ENCODE measurements at regions not wholly inside any gene's neighbourhood (a gene's known extent, or its start where the extent isn't known, plus 50 kb on each side); places are given as distances from the start of the nearest gene placed in this dataset.
"Not testable (repeated sequence)": the region's sequence is repeated elsewhere in the genome, so short reads cannot be mapped to it uniquely, and the experiment has no call there.

DNA sequence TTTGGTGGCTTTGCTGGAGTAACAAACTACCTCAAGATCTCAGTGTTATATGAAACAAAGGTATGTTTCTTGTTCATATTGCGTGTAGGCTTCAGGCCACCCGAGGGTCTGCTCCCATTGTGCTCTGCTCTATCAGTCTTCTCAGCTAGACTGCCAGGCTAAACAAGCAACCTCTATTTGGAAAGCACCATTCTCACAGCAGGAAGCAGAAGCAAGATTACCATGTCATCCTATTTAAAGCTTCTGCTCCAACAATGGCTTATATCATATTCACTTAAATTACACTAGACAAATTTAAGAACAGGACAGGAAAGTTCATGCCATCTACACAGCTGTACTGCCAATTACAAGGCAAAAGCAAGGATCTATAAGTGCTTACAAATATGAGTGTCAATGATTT is 385.8 kb downstream of the PPARGC1A start:
- no peak for DNase-seq

DNA sequence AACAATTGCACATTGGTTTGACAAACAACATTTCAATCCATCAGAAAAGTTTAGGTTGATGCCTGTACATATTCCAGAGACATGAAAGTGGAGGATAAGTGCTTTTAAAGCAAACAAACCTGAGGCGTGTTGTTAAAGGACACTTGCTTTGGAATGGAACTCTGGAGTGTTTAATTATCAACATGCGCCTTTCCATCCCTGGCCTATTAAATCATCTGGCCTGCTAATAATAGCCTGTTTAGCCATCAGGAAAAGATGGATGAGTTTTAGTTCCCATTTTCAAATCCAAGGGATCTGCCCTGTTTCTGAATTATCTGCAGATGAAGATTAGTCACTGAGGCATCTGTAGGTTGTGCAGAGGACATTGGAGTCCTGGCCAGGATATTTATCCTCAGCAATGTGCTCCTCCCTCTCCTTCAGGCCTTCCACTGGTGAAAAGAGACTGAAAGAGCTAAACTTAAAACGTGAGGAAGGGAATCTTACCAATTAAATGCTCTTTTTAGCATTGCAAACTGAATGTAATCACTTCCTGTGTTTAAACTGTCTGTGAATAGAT is 388.9 kb downstream of the PPARGC1A start:
- DNase-seq, result no peak

DNA sequence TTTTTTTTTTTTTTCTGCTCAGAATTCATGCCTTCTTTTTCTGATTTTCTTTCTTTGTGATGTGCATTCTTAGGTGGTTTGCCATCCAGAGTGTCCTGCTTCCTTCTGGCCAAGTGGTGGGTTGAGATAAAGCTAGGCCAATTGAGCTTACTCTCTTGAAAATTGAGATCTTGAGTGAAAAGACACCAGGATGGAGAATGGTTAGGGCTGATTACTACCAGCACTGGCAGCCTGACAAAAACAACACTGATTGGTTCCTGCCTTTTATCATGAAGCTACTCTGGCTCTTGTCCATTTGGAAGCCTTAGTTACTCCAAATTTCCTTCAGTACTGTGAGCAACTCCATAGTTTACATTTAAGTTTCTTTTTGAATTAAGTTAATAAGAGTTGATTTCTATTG is 404.0 kb downstream of the PPARGC1A start:
- no peak for DNase-seq

DNA sequence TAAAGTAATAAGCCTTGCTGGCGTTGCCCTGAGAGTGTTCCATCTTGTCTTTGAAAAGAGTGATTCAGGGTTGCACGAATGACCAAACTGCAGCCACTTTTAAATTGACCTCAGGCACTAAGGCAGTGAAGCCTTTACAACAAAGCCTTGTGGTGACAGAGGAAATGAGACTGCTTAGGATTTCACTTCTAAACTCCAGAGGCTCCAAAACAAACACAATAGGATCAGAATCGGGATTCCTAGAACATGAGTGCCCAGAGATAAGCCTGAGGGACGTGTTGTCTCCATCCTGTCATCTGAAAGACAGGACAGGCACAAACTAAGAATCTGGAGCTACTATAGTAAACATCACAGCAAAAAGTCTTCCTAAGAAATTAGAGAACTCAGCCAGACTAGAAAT is 405.2 kb downstream of the PPARGC1A start:
- no peak for DNase-seq

DNA sequence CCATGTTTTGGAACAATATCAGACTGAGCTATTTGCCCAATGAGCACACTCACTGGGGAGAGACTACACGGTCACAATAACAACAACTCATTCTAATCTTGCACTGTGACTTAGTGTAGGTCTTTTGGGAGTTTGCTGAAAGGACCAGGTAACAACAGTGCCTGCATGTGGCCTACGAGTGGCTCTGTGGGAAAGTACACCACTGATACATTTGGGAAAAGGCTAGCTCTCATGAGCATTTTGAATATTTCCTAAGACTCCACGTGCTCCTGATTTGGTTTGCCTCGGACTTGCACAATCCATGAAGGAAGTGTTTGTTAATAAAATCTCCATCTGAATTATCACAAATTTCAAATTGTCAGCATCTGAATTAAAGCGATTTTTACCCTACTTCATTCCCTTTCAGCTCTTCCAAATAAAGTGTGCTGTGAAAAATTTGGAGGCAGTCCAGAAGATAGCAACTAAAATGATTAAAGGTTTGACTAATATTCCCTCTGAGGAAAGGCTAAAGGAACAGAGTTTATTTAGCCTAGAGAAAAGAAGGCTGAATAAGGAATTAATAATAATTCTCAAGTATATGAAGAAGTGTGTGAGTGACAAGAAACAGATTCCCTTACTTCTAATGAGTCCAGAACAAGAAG is 406.4 kb downstream of the PPARGC1A start:
- no peak for DNase-seq

DNA sequence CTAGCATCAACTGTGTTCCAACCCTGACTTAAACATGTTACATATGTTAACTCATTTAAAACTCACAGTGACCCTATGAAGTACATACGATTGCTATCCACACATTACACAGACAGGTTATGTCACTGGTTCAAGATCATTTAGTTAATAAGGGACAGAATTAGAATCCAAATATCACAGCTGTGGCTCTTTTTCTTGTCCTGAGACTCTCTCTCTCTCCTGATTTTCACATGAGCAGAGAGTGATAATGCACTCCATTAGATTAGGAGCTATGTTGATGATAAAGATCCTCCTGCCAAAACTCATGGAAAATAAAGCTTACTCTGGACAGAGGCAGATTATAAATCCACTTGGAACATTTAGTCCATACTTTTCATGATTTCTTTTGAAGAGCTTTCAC is 408.3 kb downstream of the PPARGC1A start:
- DNase-seq, result no peak

DNA sequence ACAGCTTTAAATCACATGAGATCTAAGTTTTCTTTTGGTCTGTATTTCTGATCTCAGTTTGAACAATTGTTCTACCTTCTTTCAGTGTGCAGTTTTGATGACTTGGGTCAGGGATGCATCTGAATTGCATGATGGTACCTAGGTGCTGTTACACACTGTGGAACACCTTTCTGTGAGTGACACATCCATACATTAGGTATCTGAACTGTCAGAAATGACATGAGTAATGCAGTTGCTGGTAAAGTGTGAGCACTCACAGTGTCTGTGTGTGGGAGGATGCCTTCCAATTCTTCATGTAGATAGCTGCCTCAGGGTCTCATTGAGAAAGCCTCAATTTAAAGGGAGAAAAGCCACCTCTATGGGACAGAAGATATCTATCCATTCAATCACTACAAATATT is 411.9 kb downstream of the PPARGC1A start:
- DNase-seq, result no peak

DNA sequence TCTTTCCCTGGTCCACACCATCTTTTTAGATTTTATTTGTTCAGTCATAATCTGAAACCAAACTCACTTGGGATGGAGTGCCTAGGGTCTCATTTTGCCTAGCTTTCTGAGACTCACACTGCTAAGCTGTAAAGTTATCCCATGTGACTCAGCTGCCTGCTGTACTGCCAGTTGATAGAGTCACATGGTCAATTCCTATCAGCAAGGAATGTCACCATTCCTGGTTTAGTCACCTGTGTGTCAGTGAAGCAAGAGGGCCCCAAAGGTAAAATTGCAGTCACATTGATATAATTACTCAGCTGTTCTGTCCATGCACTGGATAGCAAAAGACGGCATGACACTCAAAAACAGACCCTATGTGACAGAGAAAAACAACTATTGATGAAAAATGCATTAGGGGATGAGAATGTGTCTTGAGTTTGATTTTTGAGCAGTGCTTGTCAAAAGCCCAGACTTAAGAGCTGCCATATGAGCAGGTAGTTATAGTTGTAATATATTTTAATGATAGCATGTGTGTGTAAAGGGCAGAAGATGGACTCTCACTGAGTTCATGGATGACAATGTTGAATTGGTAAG is 413.2 kb downstream of the PPARGC1A start:
- no peak for DNase-seq

DNA sequence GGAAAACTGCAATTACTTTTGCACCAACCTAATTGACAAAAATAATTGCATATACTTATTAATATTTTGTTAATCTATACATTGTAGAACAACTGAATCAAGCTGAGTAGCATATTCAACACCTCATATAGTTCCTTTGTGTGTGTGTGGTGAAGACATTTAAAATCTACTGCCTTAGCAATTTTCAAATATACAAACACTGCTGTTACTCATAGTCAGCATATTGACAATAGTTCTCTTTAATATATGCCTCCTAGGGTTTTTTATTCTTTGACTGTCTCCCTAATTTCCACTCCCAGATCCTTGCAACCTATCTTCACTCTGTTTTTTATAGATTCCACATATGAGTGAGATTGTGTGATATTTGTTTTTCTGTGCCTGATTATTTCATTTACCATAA is 426.8 kb downstream of the PPARGC1A start:
- DNase-seq, result no peak

DNA sequence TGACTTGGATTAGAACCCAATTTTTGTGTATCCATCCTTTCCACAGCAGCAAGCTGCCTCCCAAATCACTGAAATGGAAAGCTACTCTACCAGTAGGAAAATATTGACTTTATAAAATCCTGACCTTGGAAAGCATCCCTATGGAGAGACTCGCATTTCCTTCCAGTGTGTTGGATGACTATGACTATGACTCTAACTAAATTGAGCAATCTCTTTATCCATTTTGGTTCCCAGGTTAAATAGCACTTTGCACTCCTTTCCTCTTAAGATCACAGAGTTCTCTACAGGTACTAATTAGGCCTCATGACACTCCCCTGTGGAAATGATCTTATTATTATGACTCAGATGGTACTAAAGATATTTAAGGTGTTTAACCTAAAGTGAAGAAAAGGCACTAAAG is 431.8 kb downstream of the PPARGC1A start:
- DNase-seq, result no peak

DNA sequence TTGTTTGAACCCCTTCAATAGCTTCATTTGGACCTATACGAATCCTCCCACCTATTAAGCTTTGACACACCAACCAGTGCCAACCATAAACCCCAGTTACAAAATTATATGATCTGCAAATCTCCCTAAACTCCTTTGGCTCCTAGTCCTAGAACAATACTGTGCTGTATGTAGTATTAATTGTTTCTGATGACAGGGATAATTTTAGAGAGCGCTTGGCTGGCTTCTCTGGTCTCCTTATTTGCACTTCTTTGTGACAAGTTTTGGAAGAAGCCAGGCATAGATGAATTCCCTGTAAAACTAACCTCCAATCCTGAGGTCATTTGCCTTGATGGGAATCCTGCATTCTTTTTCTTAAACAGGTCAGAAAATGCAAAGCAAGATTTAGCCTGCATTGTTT is 433.0 kb downstream of the PPARGC1A start:
- DNase-seq, result no peak

- no peak for DNase-seq
Measured at GRCh38 chr4:23455456-23456158, 434.2 kb downstream of the PPARGC1A start.

DNA sequence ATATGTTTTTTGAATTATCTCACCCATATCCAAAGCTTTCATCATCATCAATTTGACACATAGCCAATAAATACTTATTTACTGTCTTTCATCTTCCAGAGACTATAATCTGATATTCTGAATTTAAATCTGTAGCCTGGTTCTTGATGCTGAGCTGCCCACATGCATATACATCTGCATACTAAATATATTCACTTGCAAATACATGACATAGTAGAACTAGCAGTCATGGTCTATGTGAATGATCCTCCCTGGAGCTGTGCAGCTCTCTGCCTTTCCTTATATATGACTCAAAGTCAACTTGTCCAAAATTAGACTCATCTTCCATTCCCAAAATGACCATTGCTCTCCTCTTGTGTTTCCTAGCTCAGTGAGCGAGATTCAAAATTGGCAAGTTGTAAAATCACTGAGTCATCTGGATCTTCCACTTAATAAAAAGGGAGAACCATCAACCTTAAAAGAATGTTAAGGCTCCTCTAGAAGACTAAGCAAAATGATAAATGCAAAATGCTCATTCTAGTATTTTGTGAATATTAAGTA is 448.2 kb downstream of the PPARGC1A start:
- no peak for DNase-seq

DNA sequence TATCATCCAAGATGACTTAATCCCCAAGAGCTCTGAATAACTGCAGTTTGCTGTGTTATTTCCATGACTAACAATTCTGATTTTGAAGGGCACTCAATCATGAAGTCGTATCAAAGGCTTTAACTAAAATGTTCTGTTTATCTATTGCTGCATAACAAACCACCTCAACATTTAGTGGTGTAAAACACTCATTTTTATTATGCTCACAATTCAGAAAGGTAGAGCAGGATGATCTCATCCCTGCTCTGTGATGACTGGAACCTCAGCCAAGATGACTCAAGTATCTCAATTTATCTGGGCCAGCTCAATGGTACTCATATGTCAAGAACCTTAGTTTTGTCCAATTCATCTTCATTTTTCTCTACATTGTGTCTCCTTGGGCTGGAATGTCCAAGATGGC is 451.1 kb downstream of the PPARGC1A start:
- no peak for DNase-seq

- no peak for DNase-seq
Measured at GRCh38 chr4:23429497-23429896, 460.4 kb downstream of the PPARGC1A start.

DNA sequence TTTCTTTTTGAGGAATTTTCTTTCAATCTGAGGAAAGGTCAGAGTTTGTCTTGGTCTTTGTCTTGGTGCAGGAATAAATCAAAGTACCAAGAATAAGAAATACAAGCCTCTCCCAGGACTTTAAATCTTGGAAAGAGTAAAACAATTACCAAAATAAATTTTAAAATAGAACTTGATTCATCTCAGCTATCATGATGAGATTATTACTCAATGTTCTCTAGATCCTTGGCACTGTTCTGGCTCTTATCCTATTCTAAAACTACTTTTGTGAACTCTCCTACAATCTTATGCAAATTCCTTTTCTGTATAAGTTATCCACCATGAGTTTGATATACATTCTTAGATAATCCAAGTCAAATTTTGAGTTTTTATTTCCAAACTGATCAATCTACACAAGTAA is 464.3 kb downstream of the PPARGC1A start:
- DNase-seq, result no peak

GRCh38 chr4:23423540-23423939 is 466.3 kb downstream of the PPARGC1A start:
- DNase-seq, result no peak

DNA sequence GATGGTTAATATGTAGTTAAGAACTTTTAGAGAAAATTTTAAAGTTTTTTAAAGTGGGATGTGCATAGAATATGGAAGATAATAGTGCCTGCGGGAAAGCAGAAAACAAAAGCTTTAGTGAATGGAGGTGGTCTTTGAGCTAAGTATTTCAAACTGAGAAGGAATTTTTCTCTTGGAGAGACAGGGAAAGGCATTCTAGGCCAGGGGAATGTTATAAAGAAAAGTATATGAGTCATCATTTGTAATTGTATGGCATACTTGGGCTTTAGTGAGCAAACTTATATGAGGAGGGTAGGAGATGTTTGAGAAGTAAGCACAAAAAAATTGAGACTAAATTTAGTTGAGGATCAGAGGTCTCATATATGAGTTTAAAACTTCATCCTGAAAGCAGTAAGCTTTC is 467.0 kb downstream of the PPARGC1A start:
- no peak for DNase-seq

DNA sequence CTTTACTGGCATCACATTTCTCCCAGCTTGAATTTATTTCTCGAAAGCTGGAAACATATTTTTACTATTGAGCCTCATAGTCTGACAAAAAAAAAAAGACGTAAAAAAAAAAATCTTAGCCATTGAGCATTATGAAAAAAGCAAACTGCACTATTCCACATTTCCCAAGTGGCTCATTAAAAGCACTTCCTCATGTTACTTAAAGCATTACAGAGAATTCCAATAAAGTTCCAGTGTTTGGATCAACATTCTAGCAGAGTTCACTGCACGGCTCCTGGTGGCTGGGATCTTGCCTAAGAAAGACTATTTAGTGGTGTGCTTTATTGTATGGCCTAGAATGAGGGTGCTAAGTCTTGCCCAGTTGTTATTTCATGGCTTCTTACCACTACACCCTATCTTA is 476.2 kb downstream of the PPARGC1A start:
- no peak for DNase-seq

DNA sequence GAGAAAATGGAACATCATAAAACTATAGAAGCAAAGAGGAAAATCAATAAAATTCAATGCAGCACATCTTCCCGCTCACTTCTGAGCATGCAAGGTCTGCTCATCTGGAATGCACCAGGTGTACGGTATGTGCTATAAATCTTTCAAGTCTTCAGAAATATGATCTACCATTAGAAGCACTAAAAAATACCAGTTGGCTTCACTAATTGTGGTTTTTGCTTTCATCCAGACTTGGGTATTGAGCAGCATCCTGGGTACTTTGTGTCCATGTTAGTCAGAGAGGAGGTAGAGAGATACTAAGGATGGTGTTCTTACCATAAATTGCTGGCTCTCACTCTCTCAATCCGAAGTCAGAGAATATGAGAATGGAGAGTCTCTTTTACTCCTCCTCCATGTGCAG is 477.1 kb downstream of the PPARGC1A start:
- no peak for DNase-seq

GRCh38 chr4:23408913-23409312 is 480.9 kb downstream of the PPARGC1A start:
- DNase-seq, result not testable (repeated sequence)

GRCh38 chr4:23401572-23401971 is 488.3 kb downstream of the PPARGC1A start:
- DNase-seq, result no peak

DNA sequence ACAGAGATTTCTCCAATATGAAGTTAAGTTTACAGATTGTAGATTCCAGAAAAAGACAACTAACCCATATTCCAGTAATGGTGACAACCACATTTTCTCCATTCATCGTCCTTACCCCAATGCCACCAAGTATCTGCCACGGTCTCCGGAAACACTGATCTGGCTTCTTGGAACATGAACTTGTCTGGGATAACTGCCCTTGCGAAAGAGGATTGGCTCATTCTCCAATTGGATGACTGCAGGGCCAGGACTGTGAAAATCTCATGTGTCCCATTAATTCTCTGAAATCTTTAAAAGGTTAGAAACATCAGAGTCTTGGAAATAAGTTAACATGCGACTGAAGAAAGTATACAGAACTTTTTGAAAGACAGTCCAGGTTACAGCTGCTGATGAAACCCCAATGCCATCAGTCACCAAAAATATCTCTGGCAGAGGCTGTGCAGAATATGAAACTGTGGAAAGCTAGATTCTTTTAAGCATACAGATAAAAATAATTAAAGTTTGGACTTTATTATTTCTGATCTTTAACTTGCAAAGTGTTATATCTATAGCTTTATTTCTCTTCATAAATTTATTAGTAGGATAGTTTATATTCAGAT is 496.9 kb downstream of the PPARGC1A start:
- no peak for DNase-seq

DNA sequence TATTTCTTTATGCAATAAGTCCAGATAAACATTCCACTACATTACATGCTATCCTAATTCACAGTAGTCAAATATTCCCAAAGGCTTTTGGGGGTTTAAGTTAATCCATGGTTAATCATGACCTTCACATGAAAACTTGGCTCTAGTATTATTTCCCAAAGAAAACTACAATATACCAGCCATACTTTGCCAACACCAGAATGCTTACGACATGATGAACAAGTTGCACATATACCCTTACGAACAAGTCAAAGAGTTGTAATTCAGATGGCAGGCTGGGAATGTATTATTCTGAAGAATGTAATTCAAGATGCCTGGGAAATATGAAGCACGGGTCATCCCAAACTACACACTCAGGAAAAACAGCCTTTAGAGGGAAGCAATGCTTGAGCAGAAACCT is 499.6 kb downstream of the PPARGC1A start:
- no peak for DNase-seq

Data from NCI-H1436 treated with DMSO at 0.1 percent for 48 hours (cell line).